IMR-90 (cell line): ENCODE measurements at regions not wholly inside any gene's neighbourhood (a gene's known extent, or its start where the extent isn't known, plus 50 kb on each side); places are given as distances from the start of the nearest gene placed in this dataset.

Experiments
- ATAC-seq: fragments of 200-7000 bp; cut with Tn5 transposase; 2 replicates; pipeline ENCODE4 v1.9.1; 2020; ENCODE audit warnings: low read depth, mild to moderate bottlenecking, moderate library complexity
- BruUV-seq: library from RNA; stranded (reverse); fragments of 400-500 nt; replicated peaks from 2 replicates; lab custom pipeline; 2021; lab: Mats Ljungman, UMichigan
- CTCF ChIA-PET: fragments of 300-600 bp; formaldehyde crosslinking; extraction: SDS; loops from one replicate; lab custom pipeline; 2021; ENCODE audit warnings: antibody characterized with exemption; lab: Yijun Ruan, JAX
- POLR2A ChIA-PET: fragments of 300-600 bp; sonication (Branson Sonifier 250); formaldehyde crosslinking; loops from one replicate; lab custom pipeline; 2022; ENCODE audit warnings: antibody characterized with exemption; ENCODE audit not compliant: unreplicated experiment; lab: Charles Lee
- DNase-seq: peaks from one replicate; pipeline ENCODE4 v3.0.0; 2013
- H2AFZ ChIP-seq: replicated peaks from 2 replicates; pipeline ENCODE3; 2013; ENCODE audit warnings: low read length, mild to moderate bottlenecking; ENCODE audit not compliant: poor library complexity
- H2AK5ac ChIP-seq: 2 replicates; pipeline ENCODE4 v1.6.1; 2013; ENCODE audit warnings: low read depth, low read length, inconsistent platforms
- H2AK9ac ChIP-seq: replicated peaks from 2 replicates; pipeline ENCODE3; 2013; ENCODE audit warnings: mild to moderate bottlenecking, low read depth, low read length, moderate library complexity; ENCODE audit not compliant: poor library complexity
- H2BK120ac ChIP-seq: 2 replicates; pipeline ENCODE4 v1.6.1; 2013; ENCODE audit warnings: low read depth, low read length, inconsistent platforms
- H2BK15ac ChIP-seq: 3 replicates; pipeline ENCODE4 v1.6.1; 2013; ENCODE audit warnings: low read depth, low read length, inconsistent platforms
- H2BK20ac ChIP-seq: 2 replicates; pipeline ENCODE4 v1.6.1; 2013; ENCODE audit warnings: low read depth, mild to moderate bottlenecking, inconsistent platforms, low read length, moderate library complexity
- H2BK5ac ChIP-seq: 2 replicates; pipeline ENCODE4 v1.6.1; 2013; ENCODE audit warnings: mild to moderate bottlenecking, low read depth, low read length, inconsistent platforms; ENCODE audit not compliant: poor library complexity, severe bottlenecking
- H3K14ac ChIP-seq: replicated peaks from 2 replicates; pipeline ENCODE4 v1.6.1; 2013; ENCODE audit warnings: low read depth, low read length, inconsistent platforms
- H3K18ac ChIP-seq: 2 replicates; pipeline ENCODE4 v1.6.1; 2013; ENCODE audit warnings: low read depth, low read length, control low read depth
- H3K23ac ChIP-seq: 2 replicates; pipeline ENCODE4 v1.6.1; 2013; ENCODE audit warnings: low read depth, low read length, inconsistent platforms
- H3K27ac ChIP-seq: 2 replicates; pipeline ENCODE4 v1.5.1; 2013; ENCODE audit warnings: mild to moderate bottlenecking, control low read depth, low read length; ENCODE audit not compliant: insufficient read depth
- H3K27me3 ChIP-seq: 2 replicates; pipeline ENCODE4 v1.6.1; 2013; ENCODE audit warnings: low read length; ENCODE audit not compliant: control insufficient read depth, insufficient read depth
- H3K36me3 ChIP-seq: 2 replicates; pipeline ENCODE4 v1.6.1; 2013; ENCODE audit warnings: low read length, mixed read lengths; ENCODE audit not compliant: control insufficient read depth, insufficient read depth
- H3K4ac ChIP-seq: 2 replicates; pipeline ENCODE4 v1.6.1; 2013; ENCODE audit warnings: low read depth, low read length, inconsistent platforms
- H3K4me1 ChIP-seq: 2 replicates; pipeline ENCODE4 v1.6.1; 2013; ENCODE audit warnings: low read length, mixed read lengths; ENCODE audit not compliant: control insufficient read depth, insufficient read depth
- H3K4me2 ChIP-seq: 2 replicates; pipeline ENCODE4 v1.6.1; 2013; ENCODE audit warnings: low read depth, mild to moderate bottlenecking, control low read depth, low read length, moderate library complexity
- H3K4me3 ChIP-seq: 2 replicates; pipeline ENCODE4 v1.5.1; 2013; ENCODE audit warnings: low read depth, mild to moderate bottlenecking, control low read depth, low read length, moderate library complexity; ENCODE audit not compliant: insufficient read depth
- H3K56ac ChIP-seq: 2 replicates; pipeline ENCODE4 v1.6.1; 2013; ENCODE audit warnings: low read length, inconsistent platforms; ENCODE audit not compliant: insufficient read depth; ENCODE audit errors: extremely low read depth
- H3K79me1 ChIP-seq, 2 experiments: 2 replicates each; pipeline ENCODE4 v1.6.1; 2013; ENCODE audit warnings: low read length in 2 of 2, inconsistent platforms in 1 of 2, low read depth in 1 of 2
- H3K9ac ChIP-seq: 2 replicates; pipeline ENCODE4 v1.6.1; 2013; ENCODE audit warnings: low read depth, low read length, control low read depth
- H3K9me1 ChIP-seq: 2 replicates; pipeline ENCODE4 v1.6.1; 2013; ENCODE audit warnings: low read length, inconsistent platforms; ENCODE audit not compliant: insufficient read depth
- H3K9me3 ChIP-seq: 2 replicates; pipeline ENCODE4 v1.6.1; 2013; ENCODE audit warnings: low read length; ENCODE audit not compliant: control insufficient read depth, insufficient read depth
- H4K20me1 ChIP-seq: 2 replicates; pipeline ENCODE4 v1.6.1; 2013; ENCODE audit warnings: low read length, inconsistent platforms; ENCODE audit not compliant: insufficient read depth
- H4K5ac ChIP-seq: 2 replicates; pipeline ENCODE4 v1.6.1; 2013; ENCODE audit warnings: mild to moderate bottlenecking, low read depth, low read length, control low read depth
- H4K8ac ChIP-seq, 2 experiments: 2 replicates each; pipeline ENCODE4 v1.6.1; 2013; ENCODE audit warnings: low read depth in 2 of 2, low read length in 2 of 2, control low read depth in 1 of 2, inconsistent platforms in 1 of 2
- H4K91ac ChIP-seq: 2 replicates; pipeline ENCODE4 v1.6.1; 2013; ENCODE audit warnings: low read depth, low read length, inconsistent platforms; ENCODE audit not compliant: insufficient read depth
- BHLHE40 ChIP-seq: fragments of 150-350 bp; IDR thresholded peaks from 2 replicates; pipeline ENCODE4 v1.6.1; 2016; ENCODE audit warnings: mild to moderate bottlenecking, low read depth, low read length
- CEBPB ChIP-seq: IDR thresholded peaks from 2 replicates; pipeline ENCODE4 v1.6.1; 2012; ENCODE audit warnings: low read depth, low read length, improper control_type of control experiment
- CHD1 ChIP-seq: IDR thresholded peaks from 2 replicates; pipeline ENCODE4 v1.6.1; 2012; ENCODE audit warnings: low read depth, low read length, improper control_type of control experiment
- MAFK ChIP-seq: IDR thresholded peaks from 2 replicates; pipeline ENCODE4 v1.6.1; 2012; ENCODE audit warnings: low read depth, low read length, improper control_type of control experiment
- MAZ ChIP-seq: IDR thresholded peaks from 2 replicates; pipeline ENCODE4 v1.6.1; 2012; ENCODE audit warnings: low read depth, mild to moderate bottlenecking, low read length, improper control_type of control experiment, moderate library complexity, borderline replicate concordance
- NFE2L2 ChIP-seq: fragments of 150-350 bp; IDR thresholded peaks from 2 replicates; pipeline ENCODE4 v1.6.1; 2016; ENCODE audit warnings: low read depth, mild to moderate bottlenecking, low read length
- POLR2A ChIP-seq: IDR thresholded peaks from 2 replicates; pipeline ENCODE4 v1.6.1; 2012; ENCODE audit warnings: mild to moderate bottlenecking, low read depth, low read length
- RAD21 ChIP-seq: IDR thresholded peaks from 2 replicates; pipeline ENCODE4 v1.6.1; 2012; ENCODE audit warnings: low read length, improper control_type of control experiment
- RFX5 ChIP-seq: IDR thresholded peaks from 2 replicates; pipeline ENCODE4 v1.8.0; 2012; ENCODE audit warnings: low read depth, mild to moderate bottlenecking, low read length, moderate library complexity
- SMC3 ChIP-seq: fragments of 150-350 bp; IDR thresholded peaks from 2 replicates; pipeline ENCODE4 v1.6.1; 2016; ENCODE audit warnings: low read depth, mild to moderate bottlenecking, antibody characterized with exemption, low read length, moderate library complexity
- WGBS, 2 experiments: methylation state at CpG; one replicate each; pipeline versions ENCODE4 v1.1.5 to v1.1.7; 2013; ENCODE audit warnings: missing lambda C conversion rate in 2 of 2; ENCODE audit not compliant: insufficient read length in 1 of 2; ENCODE audit errors: extremely low coverage in 2 of 2; 5-methylcytosine and 5-hydroxymethylcytosine counted together
- dilution Hi-C: fragments of 300-500 bp; cut with HindIII; formaldehyde crosslinking; loops from one replicate; pipeline ENCODE4 v1.14.3; 2018; ENCODE audit warnings: low sequenced_read_pairs; ENCODE audit not compliant: unreplicated experiment
- in situ Hi-C: fragments of 300-500 bp; cut with MboI; formaldehyde crosslinking; loops from 3 replicates; pipeline ENCODE4 v1.14.3; 2019; ENCODE audit warnings: low sequenced_read_pairs, inconsistent platforms, mixed read lengths
- intact Hi-C: fragments of 100-400 bp; cut with micrococcal nuclease; formaldehyde crosslinking; loops from 2 replicates; pipeline ENCODE4 v1.10.0; 2022
- TF ChIP-seq, protein P1 (sequence below): fragments of 150-350 bp; IDR thresholded peaks from 2 replicates; pipeline ENCODE4 v1.6.1; 2016; ENCODE audit warnings: low read depth, mild to moderate bottlenecking, low read length, moderate library complexity, borderline replicate concordance
- TF ChIP-seq, protein P2 (sequence below): conservative IDR thresholded peaks from 2 replicates; pipeline ENCODE4 v1.5.1; 2012; ENCODE audit warnings: mild to moderate bottlenecking, low read depth, low read length, improper control_type of control experiment

DNA sequence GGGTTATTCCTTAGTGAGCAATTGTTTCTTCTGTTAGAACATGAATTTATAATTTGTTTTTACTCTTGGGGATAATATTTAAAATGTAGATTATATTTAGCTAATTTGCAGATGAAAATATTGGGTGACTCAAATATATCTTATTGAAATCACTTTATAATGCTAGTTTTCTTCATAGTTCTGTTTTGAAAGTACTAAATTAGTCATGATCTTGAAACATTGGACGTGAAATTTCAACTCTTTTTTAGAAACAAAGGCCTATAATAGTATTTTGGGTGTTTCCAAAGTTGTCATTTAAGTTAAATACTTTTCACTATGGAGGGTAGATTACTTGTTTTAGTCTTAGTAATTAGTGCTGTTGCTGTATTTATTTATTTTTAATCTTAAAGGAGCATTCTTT is 250.9 kb downstream of the UTRN start:
- Histone ChIP-seq H3K23ac (no peak overlapping the region), H4K91ac (no peak overlapping the region), H2AK9ac (no peak overlapping the region), H4K20me1 (no peaks in the 10 kb centered on the region), H3K9me3 (no peaks in the 10 kb centered on the region), H3K27me3 (no peaks in the 10 kb centered on the region), H2AK5ac (no peak overlapping the region), H3K27ac (no peak overlapping the region), H3K4me3 (no peak overlapping the region), H2BK5ac (no peak overlapping the region), H2AFZ (no peak overlapping the region), H3K9ac (no peak overlapping the region), H2BK120ac (no peak overlapping the region), H3K9me1 (peaks cover 2% of the 10 kb centered on the region; the same call in 1 of the 2 replicates), H3K4me1 (no peaks in the 10 kb centered on the region), H3K36me3 (peaks cover 7% of the 10 kb centered on the region; the same call in 1 of the 2 replicates), H3K56ac (no peak overlapping the region), H3K79me1 (no peaks in the 10 kb centered on the region), H2BK20ac (no peak overlapping the region), H4K8ac (no peak overlapping the region), H3K18ac (no peak overlapping the region), H2BK15ac (no peak overlapping the region), H4K5ac (no peak overlapping the region), H3K14ac (no peak overlapping the region), H3K4me2 (no peak overlapping the region), H3K4ac (no peak overlapping the region)
- in situ Hi-C loops, result no loop called here
- POLR2A ChIA-PET, result no interaction called here
- dilution Hi-C loops, result no loop called here
- no peak for TF ChIP-seq CHD1
- TF ChIP-seq, protein P1, sequence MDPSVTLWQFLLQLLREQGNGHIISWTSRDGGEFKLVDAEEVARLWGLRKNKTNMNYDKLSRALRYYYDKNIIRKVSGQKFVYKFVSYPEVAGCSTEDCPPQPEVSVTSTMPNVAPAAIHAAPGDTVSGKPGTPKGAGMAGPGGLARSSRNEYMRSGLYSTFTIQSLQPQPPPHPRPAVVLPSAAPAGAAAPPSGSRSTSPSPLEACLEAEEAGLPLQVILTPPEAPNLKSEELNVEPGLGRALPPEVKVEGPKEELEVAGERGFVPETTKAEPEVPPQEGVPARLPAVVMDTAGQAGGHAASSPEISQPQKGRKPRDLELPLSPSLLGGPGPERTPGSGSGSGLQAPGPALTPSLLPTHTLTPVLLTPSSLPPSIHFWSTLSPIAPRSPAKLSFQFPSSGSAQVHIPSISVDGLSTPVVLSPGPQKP, result no peak
- TF ChIP-seq RAD21, result no peak
- TF ChIP-seq, protein P2, sequence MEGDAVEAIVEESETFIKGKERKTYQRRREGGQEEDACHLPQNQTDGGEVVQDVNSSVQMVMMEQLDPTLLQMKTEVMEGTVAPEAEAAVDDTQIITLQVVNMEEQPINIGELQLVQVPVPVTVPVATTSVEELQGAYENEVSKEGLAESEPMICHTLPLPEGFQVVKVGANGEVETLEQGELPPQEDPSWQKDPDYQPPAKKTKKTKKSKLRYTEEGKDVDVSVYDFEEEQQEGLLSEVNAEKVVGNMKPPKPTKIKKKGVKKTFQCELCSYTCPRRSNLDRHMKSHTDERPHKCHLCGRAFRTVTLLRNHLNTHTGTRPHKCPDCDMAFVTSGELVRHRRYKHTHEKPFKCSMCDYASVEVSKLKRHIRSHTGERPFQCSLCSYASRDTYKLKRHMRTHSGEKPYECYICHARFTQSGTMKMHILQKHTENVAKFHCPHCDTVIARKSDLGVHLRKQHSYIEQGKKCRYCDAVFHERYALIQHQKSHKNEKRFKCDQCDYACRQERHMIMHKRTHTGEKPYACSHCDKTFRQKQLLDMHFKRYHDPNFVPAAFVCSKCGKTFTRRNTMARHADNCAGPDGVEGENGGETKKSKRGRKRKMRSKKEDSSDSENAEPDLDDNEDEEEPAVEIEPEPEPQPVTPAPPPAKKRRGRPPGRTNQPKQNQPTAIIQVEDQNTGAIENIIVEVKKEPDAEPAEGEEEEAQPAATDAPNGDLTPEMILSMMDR, result no peak
- no peak for TF ChIP-seq BHLHE40
- TF ChIP-seq POLR2A, result no peak
- no peak for TF ChIP-seq MAZ
- no peak for TF ChIP-seq RFX5
- no peak for TF ChIP-seq CEBPB
- TF ChIP-seq NFE2L2, result no peak
- no peak for TF ChIP-seq SMC3
- TF ChIP-seq MAFK, result no peak
- no CpG with 5 or more reads among the region's 1 CpG for WGBS, 2 experiments
- no TSS peak for BruUV-seq
- intact Hi-C loops, result no loop called here
- ATAC-seq, result no peak
- CTCF ChIA-PET, result no interaction called here
- DNase-seq, result no peak
